HepG2 (cell line): ENCODE measurements at regions not wholly inside any gene's neighbourhood (a gene's known extent, or its start where the extent isn't known, plus 50 kb on each side); places are given as distances from the start of the nearest gene placed in this dataset.

Experiments
- ATAC-seq: fragments of 200-7000 bp; cut with Tn5 transposase; 3 replicates; pipeline ENCODE4 v1.9.1; 2020; ENCODE audit warnings: mild to moderate bottlenecking, moderate library complexity
- BruUV-seq: library from RNA; stranded (reverse); fragments of 400-500 nt; replicated peaks from 2 replicates; lab custom pipeline; 2021; lab: Mats Ljungman, UMichigan
- CTCF ChIA-PET: fragments of 300-600 bp; formaldehyde crosslinking; extraction: SDS; loops from one replicate; lab custom pipeline; 2021; ENCODE audit warnings: low total read pairs, inconsistent platforms, low intra/inter-chr PET ratio; lab: Yijun Ruan, JAX
- POLR2A ChIA-PET: fragments of 350-600 bp; sonication (Branson Sonifier 250); formaldehyde crosslinking; loops from one replicate; lab custom pipeline; 2020; ENCODE audit warnings: antibody characterized with exemption, inconsistent platforms; lab: Yijun Ruan, JAX
- DNase-seq: peaks from one replicate; pipeline ENCODE4 v3.0.0-alpha.2; 2015; ENCODE audit warnings: low spot score
- FAIRE-seq: peaks from 3 replicates; lab custom pipeline; 2011; peaks lifted over from hg19 to GRCh38; lab: Jason Lieb, UNC
- H2AFZ ChIP-seq: one replicate; pipeline ENCODE4 v1.6.1; 2011; ENCODE audit warnings: low read length, inconsistent platforms
- H3K27ac ChIP-seq: fragments of 300-600 bp; 3 replicates; pipeline ENCODE4 v1.8.0; 2011; ENCODE audit warnings: mixed run types, mild to moderate bottlenecking, mixed read lengths, low read length, inconsistent platforms; ENCODE audit not compliant: insufficient read depth; ENCODE audit errors: extremely low read length
- H3K27me3 ChIP-seq, 2 experiments: fragments of 200-600 bp in 1 of 2; 2 replicates in 1 of 2; 3 replicates in 1 of 2; pipeline versions ENCODE4 v1.6.0 to v1.8.0; 2011; ENCODE audit warnings: low read length in 2 of 2, mild to moderate bottlenecking in 2 of 2, moderate library complexity in 2 of 2, inconsistent platforms in 1 of 2; ENCODE audit not compliant: insufficient read depth in 2 of 2, control insufficient read depth in 1 of 2
- H3K36me3 ChIP-seq, 2 experiments: fragments of 200-600 bp in 1 of 2; replicated peaks in 1 of 2; 2 replicates in 1 of 2; 3 replicates in 1 of 2; pipeline versions ENCODE4 v1.5.1 to v1.8.0; 2011; ENCODE audit warnings: low read length in 2 of 2, inconsistent platforms in 1 of 2; ENCODE audit not compliant: insufficient read depth in 2 of 2, control insufficient read depth in 1 of 2
- H3K4me1 ChIP-seq: 2 replicates; pipeline ENCODE4 v1.5.1; 2012; ENCODE audit warnings: low read length, inconsistent platforms; ENCODE audit not compliant: insufficient read depth
- H3K4me2 ChIP-seq: 2 replicates; pipeline ENCODE4 v1.6.0; 2011; ENCODE audit warnings: low read depth, low read length, inconsistent platforms
- H3K4me3 ChIP-seq, 3 experiments: fragments of 200-600 bp in 1 of 3; sonication (generic), shearing (Covaris generic) in 1 of 3; replicated peaks in 1 of 3; 2 replicates each; pipeline ENCODE4 v1.5.1; 2011 to 2016; ENCODE audit warnings: low read length in 3 of 3, inconsistent platforms in 2 of 3, low read depth in 2 of 3, mild to moderate bottlenecking in 2 of 3, control low read depth in 1 of 3, mixed read lengths in 1 of 3; ENCODE audit not compliant: insufficient read depth in 1 of 3
- H3K79me2 ChIP-seq: one replicate; pipeline ENCODE4 v1.6.1; 2011; ENCODE audit warnings: low read length, inconsistent platforms; ENCODE audit not compliant: insufficient read depth
- H3K9ac ChIP-seq: 2 replicates; pipeline ENCODE4 v1.6.0; 2011; ENCODE audit warnings: mild to moderate bottlenecking, low read depth, low read length, inconsistent platforms; ENCODE audit not compliant: insufficient read depth
- H3K9me3 ChIP-seq: 2 replicates; pipeline ENCODE4 v1.5.1; 2012; ENCODE audit warnings: mild to moderate bottlenecking, low read length
- H4K20me1 ChIP-seq: 2 replicates; pipeline ENCODE4 v1.6.0; 2011; ENCODE audit warnings: inconsistent platforms, mild to moderate bottlenecking, low read length, moderate library complexity; ENCODE audit not compliant: insufficient read depth
- AGO2 ChIP-seq: fragments of 200-400 bp; formaldehyde crosslinking; optimal IDR thresholded peaks from 2 replicates; pipeline ENCODE3; 2017; ENCODE audit warnings: mild to moderate bottlenecking, low read depth, low read length, moderate library complexity
- CEBPB ChIP-seq: IDR thresholded peaks from 2 replicates; pipeline ENCODE4 v1.6.1; 2011; ENCODE audit warnings: low read depth, low read length, improper control_type of control experiment, borderline replicate concordance
- EP300 ChIP-seq, 3 experiments: sonication (generic) in 1 of 3; formaldehyde crosslinking in 1 of 3; IDR thresholded peaks; 2 replicates each; pipeline versions ENCODE4 v1.5.1 to v1.6.1; 2011 to 2020; ENCODE audit warnings: low read depth in 2 of 3, low read length in 2 of 3, borderline replicate concordance in 1 of 3, improper control_type of control experiment in 1 of 3, mild to moderate bottlenecking in 1 of 3, missing genetic modification reagents in 1 of 3, moderate library complexity in 1 of 3
- GATAD2A ChIP-seq: IDR thresholded peaks from 2 replicates; pipeline ENCODE4 v1.6.1; 2016
- HMG20A ChIP-seq: IDR thresholded peaks from 2 replicates; pipeline ENCODE4 v1.6.1; 2016; ENCODE audit warnings: borderline replicate concordance
- HMG20B ChIP-seq: conservative IDR thresholded peaks from 2 replicates; pipeline ENCODE4 v1.6.1; 2016; ENCODE audit warnings: missing genetic modification reagents, missing compliant biosample characterization
- MAFF ChIP-seq: IDR thresholded peaks from 2 replicates; pipeline ENCODE4 v1.6.1; 2011; ENCODE audit warnings: low read depth, low read length, improper control_type of control experiment
- MAFK ChIP-seq, 2 experiments: IDR thresholded peaks in 1 of 2; conservative IDR thresholded peaks in 1 of 2; 2 replicates each; pipeline ENCODE4 v1.6.1; 2011; ENCODE audit warnings: improper control_type of control experiment in 2 of 2, low read length in 2 of 2
- NBN ChIP-seq: fragments of 450-650 bp; conservative IDR thresholded peaks from 2 replicates; pipeline ENCODE4 v1.6.1; 2017
- RXRA ChIP-seq: sonication (generic); formaldehyde crosslinking; IDR thresholded peaks from 2 replicates; pipeline ENCODE4 v1.5.1; 2020; ENCODE audit warnings: missing genetic modification reagents
- XRCC5 ChIP-seq: fragments of 200-400 bp; formaldehyde crosslinking; optimal IDR thresholded peaks from 2 replicates; pipeline ENCODE3; 2017; ENCODE audit warnings: mild to moderate bottlenecking, low read length
- ZNF501 ChIP-seq: sonication (generic); formaldehyde crosslinking; IDR thresholded peaks from 2 replicates; pipeline ENCODE4 v1.5.1; 2020; ENCODE audit warnings: mild to moderate bottlenecking, moderate library complexity, missing genetic modification reagents
- ZNF883 ChIP-seq: sonication (generic); formaldehyde crosslinking; IDR thresholded peaks from 2 replicates; pipeline ENCODE4 v1.5.1; 2020; ENCODE audit warnings: mild to moderate bottlenecking, missing genetic modification reagents; ENCODE audit errors: not compliant biosample characterization
- WGBS: methylation state at CpG from one replicate; pipeline ENCODE4 v1.1.6; 2017; ENCODE audit warnings: low lambda C conversion rate; 5-methylcytosine and 5-hydroxymethylcytosine counted together
- in situ Hi-C: cut with HindIII; loops from 2 replicates; pipeline ENCODE4 v1.10.0; 2017; ENCODE audit warnings: low pct_unique_long_range_greater_than_20kb; ENCODE audit not compliant: extremely low pct_ligation_motif_present
- intact Hi-C: fragments of 100-400 bp; cut with micrococcal nuclease; formaldehyde crosslinking; loops from one replicate; pipeline ENCODE4 v1.10.0; 2022; ENCODE audit not compliant: unreplicated experiment
- TF ChIP-seq, protein P1 (sequence below): sonication (generic); formaldehyde crosslinking; IDR thresholded peaks from 2 replicates; pipeline ENCODE4 v1.4.0; 2020; ENCODE audit warnings: missing genetic modification reagents, mild to moderate bottlenecking, borderline replicate concordance
- TF ChIP-seq, protein P2 (sequence below): sonication (generic); formaldehyde crosslinking; IDR thresholded peaks from 2 replicates; pipeline ENCODE4 v1.8.1; 2022; ENCODE audit warnings: mild to moderate bottlenecking, missing genetic modification reagents
- TF ChIP-seq, protein P3 (sequence below): IDR thresholded peaks from 2 replicates; pipeline ENCODE4 v1.4.0; 2020; ENCODE audit warnings: mild to moderate bottlenecking, missing genetic modification reagents

GRCh38 chr2:142750858-142751257 lies 126.6 kb upstream of the KYNU start:
- CTCF ChIA-PET = no interaction called here
- no peak overlapping the region for H3K4me3 ChIP-seq
- H3K27me3 ChIP-seq = no peaks in the 10 kb centered on the region
- H3K36me3 ChIP-seq = no peaks in the 10 kb centered on the region
- no peaks in the 10 kb centered on the region for H3K9me3 ChIP-seq
- no peak overlapping the region for H3K27ac ChIP-seq
- H3K4me1 ChIP-seq = peaks cover 10% of the 10 kb centered on the region
- WGBS = under 1% methylated on average over 2 of the region's 2 CpGs
- FAIRE-seq = no peak
- TF ChIP-seq ZNF501 (CRISPR knock-in tag) (no peak), RXRA (CRISPR knock-in tag) (no peak), CEBPB (no peak), HMG20A (CRISPR knock-in tag) (peak; percentile 61; the same call in 1 of the 2 replicates), MAFF (peak; percentile 40), NBN (no peak), MAFK (conservative IDR thresholded peaks at IDR 0.05 in 1 of 2, IDR thresholded peaks at IDR 0.05 in 1 of 2; ENCODE audit: low read length in 2 of 2) (peak; percentile 12 to 41; a peak in 2 of 4 replicates), EP300 (IDR thresholded peaks at IDR 0.05; ENCODE audit: low read depth in 2 of 2, low read length in 2 of 2) (peak in 1 of 2 experiments; percentile 20; a peak in 1 of 4 replicates), EP300 (CRISPR knock-in tag; IDR thresholded peaks at IDR 0.05; ENCODE audit: borderline replicate concordance) (no peak), GATAD2A (CRISPR knock-in tag) (peak; percentile 63), ZNF883 (CRISPR knock-in tag) (no peak), AGO2 (no peak), HMG20B (no peak), XRCC5 (no peak)
- TF ChIP-seq, protein P1, sequence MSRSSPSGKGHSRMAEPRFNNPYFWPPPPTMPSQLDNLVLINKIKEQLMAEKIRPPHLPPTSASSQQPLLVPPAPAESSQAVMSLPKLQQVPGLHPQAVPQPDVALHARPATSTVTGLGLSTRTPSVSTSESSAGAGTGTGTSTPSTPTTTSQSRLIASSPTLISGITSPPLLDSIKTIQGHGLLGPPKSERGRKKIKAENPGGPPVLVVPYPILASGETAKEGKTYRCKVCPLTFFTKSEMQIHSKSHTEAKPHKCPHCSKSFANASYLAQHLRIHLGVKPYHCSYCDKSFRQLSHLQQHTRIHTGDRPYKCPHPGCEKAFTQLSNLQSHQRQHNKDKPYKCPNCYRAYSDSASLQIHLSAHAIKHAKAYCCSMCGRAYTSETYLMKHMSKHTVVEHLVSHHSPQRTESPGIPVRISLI (CRISPR knock-in tag) = peak; percentile 54; the same call in 1 of the 2 replicates
- TF ChIP-seq, protein P2, sequence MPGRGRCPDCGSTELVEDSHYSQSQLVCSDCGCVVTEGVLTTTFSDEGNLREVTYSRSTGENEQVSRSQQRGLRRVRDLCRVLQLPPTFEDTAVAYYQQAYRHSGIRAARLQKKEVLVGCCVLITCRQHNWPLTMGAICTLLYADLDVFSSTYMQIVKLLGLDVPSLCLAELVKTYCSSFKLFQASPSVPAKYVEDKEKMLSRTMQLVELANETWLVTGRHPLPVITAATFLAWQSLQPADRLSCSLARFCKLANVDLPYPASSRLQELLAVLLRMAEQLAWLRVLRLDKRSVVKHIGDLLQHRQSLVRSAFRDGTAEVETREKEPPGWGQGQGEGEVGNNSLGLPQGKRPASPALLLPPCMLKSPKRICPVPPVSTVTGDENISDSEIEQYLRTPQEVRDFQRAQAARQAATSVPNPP (CRISPR knock-in tag) = no peak
- TF ChIP-seq, protein P3, sequence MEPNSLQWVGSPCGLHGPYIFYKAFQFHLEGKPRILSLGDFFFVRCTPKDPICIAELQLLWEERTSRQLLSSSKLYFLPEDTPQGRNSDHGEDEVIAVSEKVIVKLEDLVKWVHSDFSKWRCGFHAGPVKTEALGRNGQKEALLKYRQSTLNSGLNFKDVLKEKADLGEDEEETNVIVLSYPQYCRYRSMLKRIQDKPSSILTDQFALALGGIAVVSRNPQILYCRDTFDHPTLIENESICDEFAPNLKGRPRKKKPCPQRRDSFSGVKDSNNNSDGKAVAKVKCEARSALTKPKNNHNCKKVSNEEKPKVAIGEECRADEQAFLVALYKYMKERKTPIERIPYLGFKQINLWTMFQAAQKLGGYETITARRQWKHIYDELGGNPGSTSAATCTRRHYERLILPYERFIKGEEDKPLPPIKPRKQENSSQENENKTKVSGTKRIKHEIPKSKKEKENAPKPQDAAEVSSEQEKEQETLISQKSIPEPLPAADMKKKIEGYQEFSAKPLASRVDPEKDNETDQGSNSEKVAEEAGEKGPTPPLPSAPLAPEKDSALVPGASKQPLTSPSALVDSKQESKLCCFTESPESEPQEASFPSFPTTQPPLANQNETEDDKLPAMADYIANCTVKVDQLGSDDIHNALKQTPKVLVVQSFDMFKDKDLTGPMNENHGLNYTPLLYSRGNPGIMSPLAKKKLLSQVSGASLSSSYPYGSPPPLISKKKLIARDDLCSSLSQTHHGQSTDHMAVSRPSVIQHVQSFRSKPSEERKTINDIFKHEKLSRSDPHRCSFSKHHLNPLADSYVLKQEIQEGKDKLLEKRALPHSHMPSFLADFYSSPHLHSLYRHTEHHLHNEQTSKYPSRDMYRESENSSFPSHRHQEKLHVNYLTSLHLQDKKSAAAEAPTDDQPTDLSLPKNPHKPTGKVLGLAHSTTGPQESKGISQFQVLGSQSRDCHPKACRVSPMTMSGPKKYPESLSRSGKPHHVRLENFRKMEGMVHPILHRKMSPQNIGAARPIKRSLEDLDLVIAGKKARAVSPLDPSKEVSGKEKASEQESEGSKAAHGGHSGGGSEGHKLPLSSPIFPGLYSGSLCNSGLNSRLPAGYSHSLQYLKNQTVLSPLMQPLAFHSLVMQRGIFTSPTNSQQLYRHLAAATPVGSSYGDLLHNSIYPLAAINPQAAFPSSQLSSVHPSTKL (CRISPR knock-in tag) = peak; percentile 9; the same call in 1 of the 2 replicates
- TF ChIP-seq, all 625 proteins: peak for 7
- H3K79me2 ChIP-seq = no peaks in the 10 kb centered on the region
- peak; percentile 11 for DNase-seq
- BruUV-seq = no TSS peak
- no peak overlapping the region for H3K4me2 ChIP-seq
- POLR2A ChIA-PET = no interaction called here
- ATAC-seq = no peak
- no peaks in the 10 kb centered on the region for H4K20me1 ChIP-seq
- intact Hi-C loops = no loop called here
- H3K9ac ChIP-seq = no peak overlapping the region
- in situ Hi-C loops = no loop called here
- no peak overlapping the region for H2AFZ ChIP-seq
